Hepatocyte (in vitro differentiated cells): ENCODE measurements at regions not wholly inside any gene's neighbourhood (a gene's known extent, or its start where the extent isn't known, plus 50 kb on each side); places are given as distances from the start of the nearest gene placed in this dataset.

ENCODE experiments used
- DNase-seq: peaks from one replicate; pipeline ENCODE4 v3.0.0-alpha.2; 2016; ENCODE audit warnings: low spot score
- H2AFZ ChIP-seq: fragments of 200-600 bp; sonication (generic); 2 replicates; pipeline ENCODE4 v1.6.0; 2016; ENCODE audit warnings: antibody characterized with exemption, mild to moderate bottlenecking
- H3K27ac ChIP-seq: fragments of 200-600 bp; sonication (generic); 2 replicates; pipeline ENCODE4 v1.5.1; 2016; ENCODE audit warnings: mild to moderate bottlenecking
- H3K27me3 ChIP-seq: fragments of 200-600 bp; sonication (generic); 2 replicates; pipeline ENCODE4 v1.6.1; 2016
- H3K36me3 ChIP-seq: fragments of 200-600 bp; sonication (generic); replicated peaks from 2 replicates; pipeline ENCODE4 v1.5.1; 2016; ENCODE audit warnings: low read depth; ENCODE audit not compliant: insufficient read depth
- H3K4me1 ChIP-seq: fragments of 200-600 bp; sonication (generic); 2 replicates; pipeline ENCODE4 v1.5.1; 2016; ENCODE audit warnings: mild to moderate bottlenecking, moderate library complexity; ENCODE audit not compliant: insufficient read depth
- H3K4me2 ChIP-seq: fragments of 200-600 bp; sonication (generic); 2 replicates; pipeline ENCODE4 v1.6.0; 2016
- H3K4me3 ChIP-seq: fragments of 200-600 bp; sonication (generic); 2 replicates; pipeline ENCODE4 v1.5.1; 2016; ENCODE audit warnings: mild to moderate bottlenecking
- H3K79me2 ChIP-seq: fragments of 200-600 bp; sonication (generic); 2 replicates; pipeline ENCODE4 v1.6.0; 2017; ENCODE audit warnings: mild to moderate bottlenecking
- H3K9me2 ChIP-seq: fragments of 200-600 bp; sonication (generic); replicated peaks from 2 replicates; pipeline ENCODE4 v1.6.0; 2017; ENCODE audit warnings: mild to moderate bottlenecking; ENCODE audit not compliant: insufficient read depth
- H3K9me3 ChIP-seq: fragments of 200-600 bp; sonication (generic); 2 replicates; pipeline ENCODE4 v1.5.1; 2016; ENCODE audit warnings: low read depth, mild to moderate bottlenecking
- H4K20me1 ChIP-seq: fragments of 200-600 bp; sonication (generic); 2 replicates; pipeline ENCODE4 v1.6.0; 2016; ENCODE audit warnings: mild to moderate bottlenecking; ENCODE audit not compliant: insufficient read depth, poor library complexity, severe bottlenecking
- EZH2 ChIP-seq: fragments of 200-600 bp; sonication (generic); IDR thresholded peaks from 2 replicates; pipeline ENCODE4 v1.6.1; 2016; ENCODE audit warnings: antibody characterized with exemption, mild to moderate bottlenecking, borderline replicate concordance
- EZH2phosphoT487 ChIP-seq: fragments of 200-600 bp; sonication (generic); IDR thresholded peaks from one replicate; pipeline ENCODE4 v1.6.1; 2018; ENCODE audit warnings: antibody characterized with exemption, mild to moderate bottlenecking, low read depth, moderate library complexity; ENCODE audit not compliant: unreplicated experiment, severe bottlenecking
- WGBS: methylation state at CpG from one replicate; pipeline ENCODE4 v1.1.6; 2016; ENCODE audit warnings: low lambda C conversion rate; ENCODE audit errors: missing lambda C conversion rate; 5-methylcytosine and 5-hydroxymethylcytosine counted together
- TF ChIP-seq, protein P1 (sequence below): fragments of 200-600 bp; sonication (generic); IDR thresholded peaks from 2 replicates; pipeline ENCODE4 v1.5.1; 2016; ENCODE audit warnings: antibody characterized with exemption, mild to moderate bottlenecking; ENCODE audit not compliant: poor library complexity

GRCh38 chr5:53367727-53368126, 112.7 kb upstream of the FST start:
- H3K4me2 ChIP-seq = no peak overlapping the region
- no peaks in the 10 kb centered on the region for H3K4me1 ChIP-seq
- no peaks in the 10 kb centered on the region for H3K9me2 ChIP-seq
- no peaks in the 10 kb centered on the region for H3K36me3 ChIP-seq
- H3K27ac ChIP-seq = no peak overlapping the region
- H3K79me2 ChIP-seq = no peaks in the 10 kb centered on the region
- no peaks in the 10 kb centered on the region for H4K20me1 ChIP-seq
- no peaks in the 10 kb centered on the region for H3K9me3 ChIP-seq
- H3K4me3 ChIP-seq = no peak overlapping the region
- H2AFZ ChIP-seq = no peak overlapping the region
- WGBS = 95% methylated on average over 1 of the region's 1 CpG
- DNase-seq = no peak
- TF ChIP-seq, protein P1, sequence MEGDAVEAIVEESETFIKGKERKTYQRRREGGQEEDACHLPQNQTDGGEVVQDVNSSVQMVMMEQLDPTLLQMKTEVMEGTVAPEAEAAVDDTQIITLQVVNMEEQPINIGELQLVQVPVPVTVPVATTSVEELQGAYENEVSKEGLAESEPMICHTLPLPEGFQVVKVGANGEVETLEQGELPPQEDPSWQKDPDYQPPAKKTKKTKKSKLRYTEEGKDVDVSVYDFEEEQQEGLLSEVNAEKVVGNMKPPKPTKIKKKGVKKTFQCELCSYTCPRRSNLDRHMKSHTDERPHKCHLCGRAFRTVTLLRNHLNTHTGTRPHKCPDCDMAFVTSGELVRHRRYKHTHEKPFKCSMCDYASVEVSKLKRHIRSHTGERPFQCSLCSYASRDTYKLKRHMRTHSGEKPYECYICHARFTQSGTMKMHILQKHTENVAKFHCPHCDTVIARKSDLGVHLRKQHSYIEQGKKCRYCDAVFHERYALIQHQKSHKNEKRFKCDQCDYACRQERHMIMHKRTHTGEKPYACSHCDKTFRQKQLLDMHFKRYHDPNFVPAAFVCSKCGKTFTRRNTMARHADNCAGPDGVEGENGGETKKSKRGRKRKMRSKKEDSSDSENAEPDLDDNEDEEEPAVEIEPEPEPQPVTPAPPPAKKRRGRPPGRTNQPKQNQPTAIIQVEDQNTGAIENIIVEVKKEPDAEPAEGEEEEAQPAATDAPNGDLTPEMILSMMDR = no peak
- no peak for TF ChIP-seq EZH2
- TF ChIP-seq EZH2phosphoT487 = no peak
- no peaks in the 10 kb centered on the region for H3K27me3 ChIP-seq

GRCh38 chr5:53368516-53368915, 111.9 kb upstream of the FST start:
- 43% methylated on average over 1 of the region's 1 CpG for WGBS
- Histone ChIP-seq H4K20me1 (no peaks in the 10 kb centered on the region), H3K27me3 (no peaks in the 10 kb centered on the region), H3K9me3 (no peaks in the 10 kb centered on the region), H3K4me2 (no peak overlapping the region), H2AFZ (no peak overlapping the region), H3K9me2 (no peaks in the 10 kb centered on the region), H3K27ac (no peak overlapping the region), H3K4me1 (no peaks in the 10 kb centered on the region), H3K4me3 (no peak overlapping the region), H3K36me3 (no peaks in the 10 kb centered on the region), H3K79me2 (no peaks in the 10 kb centered on the region)
- TF ChIP-seq, protein P1 = no peak
- TF ChIP-seq EZH2phosphoT487 = no peak
- TF ChIP-seq EZH2 = no peak
- no peak for DNase-seq

DNA sequence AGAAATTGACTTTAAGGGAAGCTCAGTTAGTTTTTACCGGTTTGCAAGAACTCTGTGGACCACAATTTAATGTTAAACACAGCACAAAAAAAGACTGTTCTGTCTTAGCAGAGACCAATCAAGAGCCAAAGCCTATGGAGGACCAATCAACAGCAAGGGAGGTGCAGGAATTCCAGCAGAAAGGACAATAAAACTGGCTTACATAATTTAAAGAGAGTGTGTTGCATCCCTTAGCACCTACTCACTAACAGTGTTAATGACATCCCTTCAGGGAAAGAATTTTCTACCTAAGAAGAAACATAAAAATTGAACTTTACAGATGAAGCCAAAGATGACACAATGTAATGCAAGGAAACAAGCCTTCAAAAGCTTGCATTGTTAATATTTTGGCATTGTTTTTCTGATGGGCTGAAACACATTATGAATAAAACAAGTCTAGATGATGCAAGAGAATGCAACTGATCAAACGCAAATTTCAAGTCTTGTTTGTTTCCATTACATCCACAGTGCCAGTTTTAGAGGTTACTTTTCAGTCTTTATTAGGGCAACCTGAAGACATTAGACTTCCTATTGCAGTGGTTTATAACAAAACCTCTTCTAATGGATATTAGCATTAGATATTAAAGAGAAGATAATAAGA, 111.3 kb upstream of the FST start:
- Histone ChIP-seq H3K4me1 (no peaks in the 10 kb centered on the region), H3K27me3 (no peaks in the 10 kb centered on the region), H3K9me2 (no peaks in the 10 kb centered on the region), H3K4me2 (no peak overlapping the region), H2AFZ (no peak overlapping the region), H3K36me3 (no peaks in the 10 kb centered on the region), H3K9me3 (no peaks in the 10 kb centered on the region), H3K27ac (no peak overlapping the region), H3K4me3 (no peak overlapping the region), H4K20me1 (no peaks in the 10 kb centered on the region), H3K79me2 (no peaks in the 10 kb centered on the region)
- TF ChIP-seq EZH2phosphoT487 = no peak
- TF ChIP-seq, protein P1 = no peak
- no peak for TF ChIP-seq EZH2
- no peak for DNase-seq
- WGBS = 89% methylated on average over 2 of the region's 2 CpGs
